Endothelial cell of umbilical vein (primary cell): ENCODE measurements at regions not wholly inside any gene's neighbourhood (a gene's known extent, or its start where the extent isn't known, plus 50 kb on each side); places are given as distances from the start of the nearest gene placed in this dataset.

Experiments
- BruUV-seq: library from RNA; stranded (reverse); fragments of 400-500 nt; replicated peaks from 2 replicates; lab custom pipeline; 2021; lab: Mats Ljungman, UMichigan
- CTCF ChIA-PET: fragments of 300-600, 350-600 bp; sonication (Branson Sonifier 250); formaldehyde crosslinking; loops from one replicate; lab custom pipeline; 2021; ENCODE audit warnings: antibody characterized with exemption, inconsistent platforms; lab: Charles Lee
- POLR2A ChIA-PET: fragments of 300-600, 350-600 bp; sonication (Branson Sonifier 250); formaldehyde crosslinking; loops from one replicate; lab custom pipeline; 2021; ENCODE audit warnings: antibody characterized with exemption, inconsistent platforms; lab: Charles Lee
- DNase-seq: peaks from one replicate; pipeline ENCODE4 v3.0.0-alpha.2; 2011; ENCODE audit warnings: low read depth, low spot score
- FAIRE-seq: peaks from 2 replicates; lab custom pipeline; 2011; peaks lifted over from hg19 to GRCh38; lab: Jason Lieb, UNC
- H2AFZ ChIP-seq: 2 replicates; pipeline ENCODE4 v1.6.0; 2012; ENCODE audit warnings: low read depth, low read length, control low read depth, inconsistent platforms
- H3K27ac ChIP-seq: 2 replicates; pipeline ENCODE4 v1.5.1; 2011; ENCODE audit warnings: low read depth, mild to moderate bottlenecking, control low read depth, low read length, moderate library complexity; ENCODE audit not compliant: insufficient read depth
- H3K27me3 ChIP-seq, 2 experiments: 2 replicates each; pipeline versions ENCODE4 v1.6.0 to v1.6.1; 2011; ENCODE audit warnings: low read length in 2 of 2, mixed read lengths in 1 of 2; ENCODE audit not compliant: control insufficient read depth in 2 of 2, insufficient read depth in 2 of 2
- H3K36me3 ChIP-seq, 2 experiments: 2 replicates in 1 of 2; 3 replicates in 1 of 2; pipeline ENCODE4 v1.5.1; 2011; ENCODE audit warnings: low read length in 2 of 2, mild to moderate bottlenecking in 1 of 2, moderate library complexity in 1 of 2; ENCODE audit not compliant: control insufficient read depth in 2 of 2, insufficient read depth in 2 of 2; ENCODE audit errors: extremely low read depth in 1 of 2
- H3K4me1 ChIP-seq: 3 replicates; pipeline ENCODE4 v1.5.1; 2011; ENCODE audit warnings: mild to moderate bottlenecking, low read length; ENCODE audit not compliant: control insufficient read depth, insufficient read depth; ENCODE audit errors: extremely low read depth
- H3K4me2 ChIP-seq: 2 replicates; pipeline ENCODE4 v1.6.1; 2011; ENCODE audit warnings: low read length, control low read depth, mixed read lengths; ENCODE audit not compliant: insufficient read depth
- H3K4me3 ChIP-seq, 3 experiments: fragments of 200-600 bp in 1 of 3; sonication (generic), shearing (Covaris generic) in 1 of 3; replicated peaks in 1 of 3; 2 replicates each; pipeline ENCODE4 v1.5.1; 2011 to 2016; ENCODE audit warnings: control low read depth in 3 of 3, low read length in 3 of 3, mild to moderate bottlenecking in 2 of 3, inconsistent platforms in 1 of 3, low read depth in 1 of 3, moderate library complexity in 1 of 3; ENCODE audit not compliant: insufficient read depth in 1 of 3
- H3K79me2 ChIP-seq: 2 replicates; pipeline ENCODE4 v1.6.0; 2012; ENCODE audit warnings: low read length, inconsistent platforms; ENCODE audit not compliant: control insufficient read depth, insufficient read depth
- H3K9ac ChIP-seq: replicated peaks from 2 replicates; pipeline ENCODE3; 2011; ENCODE audit warnings: low read length, control low read depth; ENCODE audit not compliant: insufficient read depth; ENCODE audit errors: extremely low read depth
- H3K9me1 ChIP-seq: replicated peaks from 3 replicates; pipeline ENCODE4 v1.6.0; 2011; ENCODE audit warnings: mild to moderate bottlenecking, low read length; ENCODE audit not compliant: control insufficient read depth, insufficient read depth; ENCODE audit errors: extremely low read depth
- H3K9me3 ChIP-seq: replicated peaks from 2 replicates; pipeline ENCODE4 v1.5.1; 2012; ENCODE audit warnings: low read length, inconsistent platforms; ENCODE audit not compliant: control insufficient read depth, insufficient read depth
- H4K20me1 ChIP-seq: replicated peaks from 2 replicates; pipeline ENCODE3; 2011; ENCODE audit warnings: mild to moderate bottlenecking, low read length; ENCODE audit not compliant: control insufficient read depth, insufficient read depth; ENCODE audit errors: extremely low read depth
- EZH2 ChIP-seq: IDR thresholded peaks from 2 replicates; pipeline ENCODE4 v1.6.1; 2012; ENCODE audit warnings: borderline replicate concordance, low read depth, mild to moderate bottlenecking, moderate library complexity, low read length, inconsistent platforms; ENCODE audit not compliant: severe bottlenecking
- JUN ChIP-seq: IDR thresholded peaks from 2 replicates; pipeline ENCODE4 v1.6.1; 2011; ENCODE audit warnings: borderline replicate concordance, low read depth; ENCODE audit not compliant: insufficient read length, insufficient read depth
- POLR2A ChIP-seq: IDR thresholded peaks from 2 replicates; pipeline ENCODE4 v1.6.1; 2012; ENCODE audit warnings: low read depth, mild to moderate bottlenecking, control low read depth, low read length
- POLR2AphosphoS5 ChIP-seq: IDR thresholded peaks from 2 replicates; pipeline ENCODE4 v1.6.1; 2012; ENCODE audit warnings: low read depth, mild to moderate bottlenecking, control low read depth, low read length, moderate library complexity; ENCODE audit not compliant: insufficient read depth
- dilution Hi-C: fragments of 300-500 bp; cut with MboI; formaldehyde crosslinking; loops from one replicate; pipeline ENCODE4 v1.15.0; 2019; ENCODE audit warnings: low sequenced_read_pairs; ENCODE audit not compliant: extremely low pct_ligation_motif_present
- intact Hi-C: fragments of 100-400 bp; cut with micrococcal nuclease; formaldehyde crosslinking; loops from one replicate; pipeline ENCODE4 v1.10.0; 2022
- TF ChIP-seq, protein P1 (sequence below), 2 donors: IDR thresholded peaks; 1 replicate in 1 of 2; 2 replicates in 1 of 2; pipeline ENCODE4 v1.5.1; 2011; ENCODE audit warnings: low read length in 2 of 2, mild to moderate bottlenecking in 2 of 2, moderate library complexity in 2 of 2, control low read depth in 1 of 2, inconsistent platforms in 1 of 2, low read depth in 1 of 2; ENCODE audit not compliant: insufficient read depth in 1 of 2; ENCODE audit errors: extremely low read depth in 1 of 2

GRCh38 chr12:107906707-107907106 lies 132.2 kb downstream of the ASCL4 start:
- no TSS peak for BruUV-seq

GRCh38 chr12:107912421-107913004 lies 138.0 kb downstream of the ASCL4 start:
- Histone ChIP-seq H3K36me3 (no peaks in the 10 kb centered on the region), H4K20me1 (no peaks in the 10 kb centered on the region), H3K9ac (no peak overlapping the region), H3K79me2 (no peaks in the 10 kb centered on the region), H3K27ac (no peak overlapping the region), H3K27me3 (no peaks in the 10 kb centered on the region), H3K4me3 (no peak overlapping the region), H3K9me1 (no peaks in the 10 kb centered on the region), H3K4me1 (no peaks in the 10 kb centered on the region), H2AFZ (peak overlapping the region; percentile 54), H3K4me2 (no peak overlapping the region), H3K9me3 (no peaks in the 10 kb centered on the region)
- intact Hi-C loops (loop anchor here (1.0 kb wide), 1 partner anchor 236 kb away; no protein-coding TSS in a partner anchor), dilution Hi-C loops (no loop called here)
- TF ChIP-seq, protein P1, sequence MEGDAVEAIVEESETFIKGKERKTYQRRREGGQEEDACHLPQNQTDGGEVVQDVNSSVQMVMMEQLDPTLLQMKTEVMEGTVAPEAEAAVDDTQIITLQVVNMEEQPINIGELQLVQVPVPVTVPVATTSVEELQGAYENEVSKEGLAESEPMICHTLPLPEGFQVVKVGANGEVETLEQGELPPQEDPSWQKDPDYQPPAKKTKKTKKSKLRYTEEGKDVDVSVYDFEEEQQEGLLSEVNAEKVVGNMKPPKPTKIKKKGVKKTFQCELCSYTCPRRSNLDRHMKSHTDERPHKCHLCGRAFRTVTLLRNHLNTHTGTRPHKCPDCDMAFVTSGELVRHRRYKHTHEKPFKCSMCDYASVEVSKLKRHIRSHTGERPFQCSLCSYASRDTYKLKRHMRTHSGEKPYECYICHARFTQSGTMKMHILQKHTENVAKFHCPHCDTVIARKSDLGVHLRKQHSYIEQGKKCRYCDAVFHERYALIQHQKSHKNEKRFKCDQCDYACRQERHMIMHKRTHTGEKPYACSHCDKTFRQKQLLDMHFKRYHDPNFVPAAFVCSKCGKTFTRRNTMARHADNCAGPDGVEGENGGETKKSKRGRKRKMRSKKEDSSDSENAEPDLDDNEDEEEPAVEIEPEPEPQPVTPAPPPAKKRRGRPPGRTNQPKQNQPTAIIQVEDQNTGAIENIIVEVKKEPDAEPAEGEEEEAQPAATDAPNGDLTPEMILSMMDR (IDR thresholded peaks at IDR 0.05; ENCODE audit: extremely low read depth in 1 of 2, insufficient read depth in 1 of 2, low read depth in 1 of 2, low read length in 2 of 2) = peak; percentile 82 to 86
- TF ChIP-seq JUN = no peak
- no peak for TF ChIP-seq POLR2A
- no peak for TF ChIP-seq POLR2AphosphoS5
- CTCF ChIA-PET = interaction anchor here (1.3 kb wide), 1 partner anchor 23 kb away, joined by 3 read pairs; no protein-coding TSS in a partner anchor
- DNase-seq (peak; percentile 30), FAIRE-seq (no peak)
- POLR2A ChIA-PET = no interaction called here
- BruUV-seq = no TSS peak

More at GRCh38 chr12:107906707-107907106, 132.2 kb downstream of the ASCL4 start:
- Histone ChIP-seq H3K27ac (no peak overlapping the region), H3K9me1 (no peaks in the 10 kb centered on the region), H3K36me3 (no peaks in the 10 kb centered on the region), H2AFZ (no peak overlapping the region), H3K4me2 (no peak overlapping the region), H3K4me3 (no peak overlapping the region), H3K79me2 (no peaks in the 10 kb centered on the region), H3K4me1 (no peaks in the 10 kb centered on the region), H3K9ac (no peak overlapping the region), H4K20me1 (no peaks in the 10 kb centered on the region), H3K9me3 (no peaks in the 10 kb centered on the region), H3K27me3 (peaks cover 12 to 19% of the 10 kb centered on the region in 2 experiments)
- no peak for FAIRE-seq
- intact Hi-C loops (no loop called here), dilution Hi-C loops (no loop called here)
- DNase-seq = no peak
- ChIA-PET POLR2A (no interaction called here), CTCF (no interaction called here)
- no peak for TF ChIP-seq EZH2
